C4-2B (cell line): ENCODE measurements at regions not wholly inside any gene's neighbourhood (a gene's known extent, or its start where the extent isn't known, plus 50 kb on each side); places are given as distances from the start of the nearest gene placed in this dataset.

Experiments used
- ZFX ChIP-seq: fragments of 450-650 bp; IDR thresholded peaks from 2 replicates; pipeline ENCODE4 v1.6.1; 2017
- TF ChIP-seq, protein P1 (sequence below): fragments of 450-650 bp; conservative IDR thresholded peaks from 2 replicates; pipeline ENCODE4 v1.5.1; 2017; ENCODE audit warnings: mild to moderate bottlenecking

- TF ChIP-seq, protein P1, sequence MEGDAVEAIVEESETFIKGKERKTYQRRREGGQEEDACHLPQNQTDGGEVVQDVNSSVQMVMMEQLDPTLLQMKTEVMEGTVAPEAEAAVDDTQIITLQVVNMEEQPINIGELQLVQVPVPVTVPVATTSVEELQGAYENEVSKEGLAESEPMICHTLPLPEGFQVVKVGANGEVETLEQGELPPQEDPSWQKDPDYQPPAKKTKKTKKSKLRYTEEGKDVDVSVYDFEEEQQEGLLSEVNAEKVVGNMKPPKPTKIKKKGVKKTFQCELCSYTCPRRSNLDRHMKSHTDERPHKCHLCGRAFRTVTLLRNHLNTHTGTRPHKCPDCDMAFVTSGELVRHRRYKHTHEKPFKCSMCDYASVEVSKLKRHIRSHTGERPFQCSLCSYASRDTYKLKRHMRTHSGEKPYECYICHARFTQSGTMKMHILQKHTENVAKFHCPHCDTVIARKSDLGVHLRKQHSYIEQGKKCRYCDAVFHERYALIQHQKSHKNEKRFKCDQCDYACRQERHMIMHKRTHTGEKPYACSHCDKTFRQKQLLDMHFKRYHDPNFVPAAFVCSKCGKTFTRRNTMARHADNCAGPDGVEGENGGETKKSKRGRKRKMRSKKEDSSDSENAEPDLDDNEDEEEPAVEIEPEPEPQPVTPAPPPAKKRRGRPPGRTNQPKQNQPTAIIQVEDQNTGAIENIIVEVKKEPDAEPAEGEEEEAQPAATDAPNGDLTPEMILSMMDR: no peak
- TF ChIP-seq ZFX: no peak
These were observed 78.1 kb downstream of the HFE start for GRCh38 chr6:26165261-26165790.
